ENCODE measurements at regions not wholly inside any gene's neighbourhood (a gene's known extent, or its start where the extent isn't known, plus 50 kb on each side); places are given as distances from the start of the nearest gene placed in this dataset.

DNA sequence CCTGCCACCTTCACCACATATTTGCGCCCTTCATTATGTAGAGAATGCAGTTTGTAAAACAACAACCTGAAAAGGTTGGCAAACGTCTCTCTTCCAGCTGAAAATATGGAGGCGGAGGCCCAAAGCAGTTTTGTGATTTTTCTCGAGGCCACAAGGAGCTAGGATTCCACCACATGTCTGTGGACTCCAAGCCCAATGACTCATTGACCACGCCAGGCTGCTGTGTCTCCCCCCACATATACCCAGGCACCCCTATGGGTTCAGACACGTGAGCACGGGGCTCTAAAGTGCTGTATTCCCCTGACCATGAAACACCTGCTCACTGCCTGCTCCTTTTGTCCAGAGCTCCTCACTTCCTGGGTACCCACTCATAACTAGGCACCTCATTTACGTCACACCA is 121.4 kb upstream of the CDH5 start:
- TF ChIP-seq, protein P1, sequence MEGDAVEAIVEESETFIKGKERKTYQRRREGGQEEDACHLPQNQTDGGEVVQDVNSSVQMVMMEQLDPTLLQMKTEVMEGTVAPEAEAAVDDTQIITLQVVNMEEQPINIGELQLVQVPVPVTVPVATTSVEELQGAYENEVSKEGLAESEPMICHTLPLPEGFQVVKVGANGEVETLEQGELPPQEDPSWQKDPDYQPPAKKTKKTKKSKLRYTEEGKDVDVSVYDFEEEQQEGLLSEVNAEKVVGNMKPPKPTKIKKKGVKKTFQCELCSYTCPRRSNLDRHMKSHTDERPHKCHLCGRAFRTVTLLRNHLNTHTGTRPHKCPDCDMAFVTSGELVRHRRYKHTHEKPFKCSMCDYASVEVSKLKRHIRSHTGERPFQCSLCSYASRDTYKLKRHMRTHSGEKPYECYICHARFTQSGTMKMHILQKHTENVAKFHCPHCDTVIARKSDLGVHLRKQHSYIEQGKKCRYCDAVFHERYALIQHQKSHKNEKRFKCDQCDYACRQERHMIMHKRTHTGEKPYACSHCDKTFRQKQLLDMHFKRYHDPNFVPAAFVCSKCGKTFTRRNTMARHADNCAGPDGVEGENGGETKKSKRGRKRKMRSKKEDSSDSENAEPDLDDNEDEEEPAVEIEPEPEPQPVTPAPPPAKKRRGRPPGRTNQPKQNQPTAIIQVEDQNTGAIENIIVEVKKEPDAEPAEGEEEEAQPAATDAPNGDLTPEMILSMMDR (IDR thresholded peaks at IDR 0.05): no peak
- TF ChIP-seq POLR2A (IDR thresholded peaks at IDR 0.05): no peak

Data from breast epithelium (tissue), 3 donors.